A549 (cell line): ENCODE measurements at regions not wholly inside any gene's neighbourhood (a gene's known extent, or its start where the extent isn't known, plus 50 kb on each side); places are given as distances from the start of the nearest gene placed in this dataset.

Experiments
- ATAC-seq, 2 experiments: fragments of 200-7000 bp in 1 of 2; fragments of >200 bp in 1 of 2; cut with Nextera tagmentation in 1 of 2; cut with Tn5 transposase in 1 of 2; 3 replicates each; pipeline versions ENCODE4 v1.8.0 to v1.9.1; 2018 to 2020; ENCODE audit warnings: mild to moderate bottlenecking in 1 of 2, moderate library complexity in 1 of 2
- CTCF ChIA-PET: fragments of 300-600 bp; sonication (Branson Sonifier 250); formaldehyde crosslinking; extraction: SDS; loops from one replicate; lab custom pipeline; 2021; ENCODE audit warnings: antibody characterized with exemption, inconsistent platforms; lab: Yijun Ruan, JAX
- POLR2A ChIA-PET: fragments of 350-600 bp; formaldehyde crosslinking; extraction: SDS; loops from one replicate; lab custom pipeline; 2021; ENCODE audit warnings: antibody characterized with exemption, inconsistent platforms; lab: Yijun Ruan, JAX
- DNase-seq, 2 experiments: peaks; one replicate each; pipeline versions ENCODE4 v3.0.0 to v3.0.0-alpha.2; 2011 to 2016; ENCODE audit warnings: low read depth in 1 of 2, low spot score in 1 of 2
- FAIRE-seq: peaks from 2 replicates; lab custom pipeline; 2011; peaks lifted over from hg19 to GRCh38; lab: Jason Lieb, UNC
- H3K27ac ChIP-seq, 2 experiments: fragments of >200 bp; sonication (Bioruptor Twin); formaldehyde crosslinking; 3 replicates each; pipeline ENCODE4 v1.5.1; 2016 to 2017
- H3K4me1 ChIP-seq: fragments of >200 bp; sonication (Bioruptor Twin); formaldehyde crosslinking; 3 replicates; pipeline ENCODE4 v1.6.1; 2016
- H3K4me2 ChIP-seq: fragments of >200 bp; sonication (Bioruptor Twin); formaldehyde crosslinking; 3 replicates; pipeline ENCODE4 v1.6.1; 2016
- H3K4me3 ChIP-seq: fragments of >200 bp; sonication (Bioruptor Twin); formaldehyde crosslinking; 3 replicates; pipeline ENCODE4 v1.5.1; 2016
- H3K9me3 ChIP-seq: fragments of >200 bp; sonication (Bioruptor Twin); formaldehyde crosslinking; 3 replicates; pipeline ENCODE4 v1.6.1; 2016
- BHLHE40 ChIP-seq: IDR thresholded peaks from 2 replicates; pipeline ENCODE4 v1.6.1; 2012; ENCODE audit warnings: low read depth, low read length, inconsistent platforms
- CBX8 ChIP-seq: fragments of 200-600 bp; sonication (generic); IDR thresholded peaks from 2 replicates; pipeline ENCODE4 v1.6.1; 2016
- CEBPB ChIP-seq, 2 experiments: fragments of >200 bp in 1 of 2; sonication (Bioruptor Twin) in 1 of 2; formaldehyde crosslinking in 1 of 2; IDR thresholded peaks; 2 replicates each; pipeline ENCODE4 v1.6.1; 2012 to 2016
- CHD4 ChIP-seq: fragments of 200-600 bp; sonication (generic); IDR thresholded peaks from 2 replicates; pipeline ENCODE4 v1.6.1; 2016; ENCODE audit warnings: antibody characterized with exemption, mild to moderate bottlenecking, borderline replicate concordance
- EP300 ChIP-seq, 2 experiments: fragments of >200 bp; sonication (Bioruptor Twin); formaldehyde crosslinking; IDR thresholded peaks; 2 replicates in 1 of 2; 3 replicates in 1 of 2; pipeline ENCODE4 v1.6.1; 2016 to 2017
- GATA3 ChIP-seq: IDR thresholded peaks from 2 replicates; pipeline ENCODE4 v1.6.1; 2012; ENCODE audit warnings: borderline replicate concordance
- HES2 ChIP-seq: fragments of >200 bp; sonication (Bioruptor Twin); formaldehyde crosslinking; IDR thresholded peaks from 2 replicates; pipeline ENCODE4 v1.6.1; 2016
- HOXB13 ChIP-seq: fragments of 250-450 bp; sonication (Bioruptor Pico); IDR thresholded peaks from 2 replicates; pipeline ENCODE4 v1.5.0; 2020; ENCODE audit warnings: low read depth, mild to moderate bottlenecking, moderate library complexity
- JUN ChIP-seq, 2 experiments: fragments of >200 bp; sonication (Bioruptor Twin); formaldehyde crosslinking; IDR thresholded peaks; 2 replicates in 1 of 2; 3 replicates in 1 of 2; pipeline ENCODE4 v1.6.1; 2016 to 2017
- JUNB ChIP-seq: fragments of >200 bp; sonication (Bioruptor Twin); formaldehyde crosslinking; IDR thresholded peaks from 2 replicates; pipeline ENCODE4 v1.6.1; 2016
- MAX ChIP-seq: IDR thresholded peaks from 2 replicates; pipeline ENCODE4 v1.6.1; 2012
- RAD21 ChIP-seq, 2 experiments: fragments of >200 bp in 1 of 2; sonication (Bioruptor Twin) in 1 of 2; formaldehyde crosslinking in 1 of 2; IDR thresholded peaks in 1 of 2; conservative IDR thresholded peaks in 1 of 2; 2 replicates in 1 of 2; 3 replicates in 1 of 2; pipeline ENCODE4 v1.6.1; 2012 to 2018; ENCODE audit warnings: inconsistent platforms in 1 of 2
- RARB ChIP-seq: fragments of 250-450 bp; sonication (Bioruptor Pico); IDR thresholded peaks from 2 replicates; pipeline ENCODE4 v1.8.0; 2021; ENCODE audit warnings: mild to moderate bottlenecking, moderate library complexity
- RNF2 ChIP-seq: fragments of 200-600 bp; sonication (generic); IDR thresholded peaks from 2 replicates; pipeline ENCODE4 v1.6.1; 2016; ENCODE audit warnings: low read depth, mild to moderate bottlenecking, antibody characterized with exemption, moderate library complexity, borderline replicate concordance
- SREBF2 ChIP-seq: fragments of 450-650 bp; IDR thresholded peaks from 2 replicates; pipeline ENCODE4 v1.6.1; 2014; ENCODE audit warnings: mild to moderate bottlenecking, moderate library complexity
- TFCP2L1 ChIP-seq: fragments of 250-450 bp; sonication (Bioruptor Pico); IDR thresholded peaks from 2 replicates; pipeline ENCODE4 v1.5.0; 2021; ENCODE audit warnings: mild to moderate bottlenecking
- TP53 ChIP-seq: fragments of 250-450 bp; sonication (Bioruptor Pico); IDR thresholded peaks from 2 replicates; pipeline ENCODE4 v1.5.0; 2021; ENCODE audit warnings: mild to moderate bottlenecking, moderate library complexity
- USF2 ChIP-seq: fragments of 450-650 bp; IDR thresholded peaks from 2 replicates; pipeline ENCODE4 v1.6.1; 2014; ENCODE audit warnings: antibody characterized with exemption
- ZC3H11A ChIP-seq: fragments of 450-650 bp; IDR thresholded peaks from 2 replicates; pipeline ENCODE4 v1.6.1; 2014; ENCODE audit warnings: antibody characterized with exemption, mild to moderate bottlenecking
- WGBS: methylation state at CpG from one replicate; pipeline ENCODE4 v1.1.6; 2017; ENCODE audit errors: missing lambda C conversion rate; 5-methylcytosine and 5-hydroxymethylcytosine counted together

GRCh38 chr6:11393713-11394627 lies 143.6 kb upstream of the TMEM170B start:
- no peak for DNase-seq
- Histone ChIP-seq H3K9me3 (no peaks in the 10 kb centered on the region), H3K4me1 (peaks cover 35% of the 10 kb centered on the region), H3K27ac (peak overlapping the region; percentile 84 to 86), H3K4me2 (peak overlapping the region; percentile 57), H3K4me3 (no peak overlapping the region)
- WGBS = 85% methylated on average over 7 of the region's 7 CpGs
- no peak for TF ChIP-seq RNF2
- no peak for TF ChIP-seq HES2
- no peak for TF ChIP-seq TP53 (CRISPR knock-in tag)
- TF ChIP-seq SREBF2 = no peak
- TF ChIP-seq JUNB = no peak
- TF ChIP-seq RARB = no peak
- TF ChIP-seq MAX = no peak
- no peak for ATAC-seq
- FAIRE-seq = no peak
- POLR2A ChIA-PET = no interaction called here
- CTCF ChIA-PET = interaction anchor here (1.0 kb wide), 1 partner anchor 251 kb away, joined by 3 read pairs; no protein-coding TSS in a partner anchor

- FAIRE-seq = no peak
- ATAC-seq = peak; percentile 43 to 82; a peak in 5 of 6 replicates
- peaks cover 27% of the 10 kb centered on the region for H3K4me1 ChIP-seq
- 35% methylated on average over 9 of the region's 11 CpGs for WGBS
- POLR2A ChIA-PET = no interaction called here
- no peak overlapping the region for H3K4me3 ChIP-seq
- CTCF ChIA-PET = interaction anchor here (0.8 to 1.0 kb wide), 3 partner anchors 48 to 249 kb away, joined by 3 read pairs; no protein-coding TSS in a partner anchor
- peak overlapping the region; percentile 84 to 86 for H3K27ac ChIP-seq
- peak; percentile 25 to 80 for DNase-seq
- TF ChIP-seq CHD4 = no peak
- no peak for TF ChIP-seq ZC3H11A
- no peak for TF ChIP-seq TFCP2L1 (CRISPR knock-in tag)
- peak; percentile 24 to 37; a peak in 1 of 5 replicates for TF ChIP-seq JUN (IDR thresholded peaks at IDR 0.05)
- peak in 1 of 2 experiments; percentile 30; a peak in 1 of 4 replicates for TF ChIP-seq CEBPB (IDR thresholded peaks at IDR 0.05)
- TF ChIP-seq MAX = peak; percentile 44
- TF ChIP-seq RAD21 (conservative IDR thresholded peaks at IDR 0.05 in 1 of 2, IDR thresholded peaks at IDR 0.05 in 1 of 2) = peak in 1 of 2 experiments; percentile 15; a peak in 1 of 5 replicates
- TF ChIP-seq USF2 = no peak
- peak; percentile 78 for TF ChIP-seq BHLHE40
- TF ChIP-seq HOXB13 (CRISPR knock-in tag) = no peak
- peak; percentile 77 for TF ChIP-seq GATA3
- peak; percentile 11 to 54; a peak in 1 of 5 replicates for TF ChIP-seq EP300 (IDR thresholded peaks at IDR 0.05)
- no peak for TF ChIP-seq CBX8
- peak overlapping the region; percentile 57 for H3K4me2 ChIP-seq
- H3K9me3 ChIP-seq = no peaks in the 10 kb centered on the region
Observed at GRCh38 chr6:11392778-11393507, 144.6 kb upstream of the TMEM170B start.
